Activated CD4-positive, alpha-beta T cell treated with anti-CD3 and anti-CD28 coated beads, Interleukin-2, amount 50 U/mL, for 16 hours (primary cell): ENCODE measurements at regions not wholly inside any gene's neighbourhood (a gene's known extent, or its start where the extent isn't known, plus 50 kb on each side); places are given as distances from the start of the nearest gene placed in this dataset.

Source experiments
- DNase-seq: peaks from one replicate; pipeline ENCODE4 v3.0.0-alpha.2; 2020

DNA sequence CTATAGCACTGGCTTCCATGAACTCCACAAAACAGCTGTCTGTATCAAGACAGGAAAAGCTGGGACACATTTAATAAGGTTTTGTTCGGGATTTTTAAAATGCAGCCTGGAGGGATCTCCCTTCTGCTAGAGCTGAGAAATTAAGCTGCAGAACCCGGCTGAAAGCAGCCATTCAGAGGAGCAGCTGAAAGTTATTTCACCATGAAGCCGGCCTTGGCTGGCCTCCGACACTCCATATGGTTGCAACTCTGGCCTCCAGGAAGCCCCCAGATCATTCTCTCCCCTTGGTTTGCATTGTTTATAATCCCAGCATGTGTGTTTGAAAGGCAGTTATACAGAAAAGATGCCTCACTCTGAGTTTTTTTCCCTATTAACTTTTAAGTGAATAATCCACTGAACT, 239.4 kb downstream of the SPATA18 start:
- DNase-seq, result no peak

DNA sequence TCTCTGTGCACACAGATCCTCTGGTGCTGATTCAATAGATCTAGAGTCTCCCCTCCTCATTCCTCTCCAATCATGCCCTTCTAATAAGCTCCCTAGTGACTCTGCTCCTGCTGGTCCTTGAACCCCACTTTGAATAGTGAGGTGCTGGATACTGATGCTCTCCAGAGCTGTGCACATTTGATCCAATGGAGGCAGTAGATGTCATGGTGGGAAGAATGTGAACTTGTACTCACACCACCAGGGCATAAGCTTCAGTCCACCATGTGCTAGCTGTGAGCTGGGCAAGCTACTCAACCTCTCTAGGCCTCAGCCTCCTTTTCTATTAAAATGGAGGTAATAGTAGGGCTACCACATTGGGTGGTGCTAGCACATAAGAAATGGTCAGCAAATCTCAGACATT, 241.1 kb downstream of the SPATA18 start:
- no peak for DNase-seq

GRCh38 chr4:52296341-52296740, 245.2 kb downstream of the SPATA18 start:
- DNase-seq, result no peak

GRCh38 chr4:52298444-52298843, 247.3 kb downstream of the SPATA18 start:
- no peak for DNase-seq

- DNase-seq, result no peak
Measured at GRCh38 chr4:52299120-52299519, 248.0 kb downstream of the SPATA18 start.

DNA sequence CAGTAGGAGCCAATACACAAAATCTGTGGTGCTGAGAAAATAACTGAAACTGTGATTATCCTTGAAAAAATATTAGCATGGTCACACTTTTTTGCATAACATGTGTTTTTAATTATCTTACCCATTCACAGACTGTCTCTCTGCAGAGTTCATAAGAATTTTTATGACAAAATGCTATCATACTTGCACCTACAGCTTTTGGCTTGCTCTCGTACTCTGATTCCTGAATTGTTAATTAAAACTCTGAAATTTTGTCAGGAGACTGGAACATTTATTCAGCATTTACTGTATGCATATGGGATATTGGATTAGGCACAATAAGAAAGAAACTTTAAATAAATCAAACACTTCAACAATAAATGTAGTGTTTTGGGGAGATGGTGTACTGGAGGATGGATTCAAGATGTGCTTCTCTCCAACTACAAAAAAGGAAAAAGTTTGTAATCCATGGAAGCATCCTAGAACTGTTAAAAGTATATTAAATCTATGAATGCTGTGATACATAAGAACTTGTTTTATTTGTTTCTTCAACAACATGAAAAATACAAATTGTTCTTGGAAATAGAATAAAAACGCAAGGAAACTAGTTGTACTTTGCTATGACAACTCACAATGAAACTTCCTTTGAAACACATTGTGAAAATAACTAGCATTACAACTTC, 260.5 kb downstream of the SPATA18 start:
- no peak for DNase-seq

- DNase-seq, result no peak
Measured at GRCh38 chr4:52312722-52313121, 261.6 kb downstream of the SPATA18 start.

DNA sequence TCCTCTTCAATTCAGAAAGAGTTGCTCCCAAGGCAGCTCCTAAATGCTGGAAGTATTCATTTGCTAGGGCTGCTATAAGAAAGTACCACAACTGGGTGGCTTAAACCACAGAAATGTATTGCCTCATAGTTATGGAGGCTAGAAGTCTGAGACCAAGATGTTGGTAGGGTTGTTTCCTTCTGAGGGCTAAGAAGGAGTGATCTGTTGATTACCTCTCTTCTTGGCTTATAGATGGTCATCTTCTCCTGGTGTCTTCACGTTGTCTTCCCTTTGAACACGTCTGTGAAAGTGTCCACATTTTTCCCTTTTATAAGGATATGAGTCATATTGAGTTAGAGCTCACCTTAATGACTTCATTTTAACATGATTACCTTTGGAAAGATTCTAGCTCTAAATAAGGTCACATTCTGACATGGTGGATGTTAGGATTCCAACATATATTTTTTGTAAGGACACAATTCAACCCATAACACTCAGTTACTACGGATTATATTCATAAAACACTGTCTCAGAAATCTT, 266.3 kb downstream of the SPATA18 start:
- no peak for DNase-seq

- DNase-seq, result no peak
Measured at GRCh38 chr4:52317981-52318380, 266.9 kb downstream of the SPATA18 start.

- no peak for DNase-seq
Measured at GRCh38 chr4:52329894-52330293, 278.8 kb downstream of the SPATA18 start.

- no peak for DNase-seq
Measured at GRCh38 chr4:52343595-52343994, 292.5 kb downstream of the SPATA18 start.

DNA sequence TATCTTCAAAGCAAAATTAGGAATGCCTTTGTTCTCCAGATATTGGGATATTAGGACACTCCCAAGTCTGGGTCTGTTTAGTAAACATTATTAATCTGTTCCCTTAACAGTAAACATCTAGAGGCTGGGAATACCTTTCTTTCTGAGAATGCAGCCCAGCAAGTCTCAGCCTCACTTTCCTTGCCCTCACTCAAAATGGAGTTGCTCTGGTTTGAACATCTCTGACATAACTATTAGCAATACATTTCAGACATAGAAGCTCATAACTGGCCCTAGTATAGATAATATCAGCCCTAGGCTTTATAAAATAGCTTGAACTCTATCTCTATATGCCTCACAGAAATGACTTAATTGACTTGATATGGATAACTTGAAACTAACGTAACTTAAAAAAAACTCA, 299.8 kb downstream of the SPATA18 start:
- DNase-seq, result no peak

DNA sequence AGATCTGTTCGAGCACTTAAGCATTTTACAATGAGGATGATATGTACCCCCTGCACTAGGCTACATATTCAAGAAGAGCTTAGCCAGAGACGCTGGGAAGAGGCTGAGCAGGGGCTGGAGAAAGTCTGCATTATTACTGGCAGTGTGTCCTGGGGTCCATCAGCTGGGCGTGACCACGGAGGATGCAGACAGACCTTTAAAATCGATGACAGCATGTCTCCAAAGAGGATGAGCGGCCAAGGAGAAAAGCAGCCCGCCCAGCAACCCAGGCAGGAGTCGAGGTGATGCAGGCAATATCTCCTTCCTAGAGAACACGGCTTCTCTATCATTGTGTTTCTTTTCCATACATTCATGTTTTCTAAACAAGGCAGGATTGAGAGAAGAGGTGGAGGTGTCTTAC, 300.7 kb downstream of the USP46 start:
- no peak for DNase-seq

DNA sequence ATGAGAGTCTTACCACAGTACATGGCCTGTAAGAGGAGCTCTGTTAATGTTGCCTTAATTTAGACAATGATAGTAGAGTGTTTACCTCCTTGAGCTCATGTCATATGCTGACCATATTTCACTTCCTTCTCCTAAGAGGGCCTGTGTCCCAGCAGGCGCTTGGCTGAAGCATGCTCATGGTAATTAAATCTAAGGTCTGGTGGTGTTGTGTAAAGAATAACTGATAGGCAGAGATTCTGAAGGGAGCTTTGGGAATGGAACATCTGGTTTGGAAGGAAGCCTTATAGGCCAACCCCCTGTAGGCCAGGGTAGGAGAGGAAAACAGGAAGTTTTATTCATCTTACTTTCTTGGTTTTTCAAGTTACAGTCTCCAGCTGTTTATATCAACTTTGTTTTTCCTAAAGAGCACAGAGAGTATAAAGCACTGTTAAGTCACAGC, 300.2 kb downstream of the USP46 start:
- no peak for DNase-seq

GRCh38 chr4:52366191-52366590, 292.9 kb downstream of the USP46 start:
- DNase-seq, result no peak

DNA sequence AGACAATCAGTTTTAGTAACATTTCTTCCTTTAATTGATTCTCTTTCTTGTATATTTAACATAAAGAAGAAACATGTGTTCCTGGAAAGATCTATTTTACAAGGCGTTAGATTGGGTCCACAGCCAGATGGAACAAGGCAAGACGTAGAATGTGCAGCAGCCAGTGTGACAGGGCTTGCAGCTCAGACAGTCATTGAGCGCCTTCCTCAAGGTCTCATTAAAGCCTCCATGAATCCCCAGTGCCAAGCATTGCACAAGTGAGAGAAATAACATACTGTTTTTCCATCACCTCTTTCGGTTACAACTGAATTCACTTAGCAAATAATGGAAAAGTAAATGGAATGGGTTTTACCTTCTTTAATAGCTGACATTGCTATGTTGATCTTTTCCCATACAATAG, 292.5 kb downstream of the USP46 start:
- DNase-seq, result no peak

- DNase-seq, result no peak
Measured at GRCh38 chr4:52367282-52367830, 291.7 kb downstream of the USP46 start.

DNA sequence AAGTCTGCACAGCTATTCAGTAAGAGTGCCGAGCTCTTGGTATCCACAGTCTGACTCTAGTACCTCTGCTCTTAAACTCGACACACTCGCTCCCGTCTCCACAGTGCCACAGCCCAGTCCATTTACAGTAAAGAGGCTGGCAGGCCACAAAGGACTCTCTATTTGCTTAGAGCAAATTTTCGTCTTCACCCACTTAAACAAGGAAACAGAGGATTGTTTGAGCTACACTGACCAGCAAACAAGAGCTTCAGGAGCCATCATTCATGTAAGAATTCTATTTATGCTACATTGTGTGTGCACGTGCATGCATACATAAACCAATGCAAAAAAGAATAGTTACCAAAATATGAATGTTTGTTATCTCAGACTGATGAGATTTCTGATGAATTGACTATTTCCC, 290.2 kb downstream of the USP46 start:
- DNase-seq, result no peak

GRCh38 chr4:52369649-52370048, 289.5 kb downstream of the USP46 start:
- no peak for DNase-seq

- DNase-seq, result no peak
Measured at GRCh38 chr4:52370576-52370975, 288.5 kb downstream of the USP46 start.

GRCh38 chr4:52371841-52372240, 287.3 kb downstream of the USP46 start:
- DNase-seq, result no peak

GRCh38 chr4:52372269-52372668, 286.8 kb downstream of the USP46 start:
- no peak for DNase-seq

DNA sequence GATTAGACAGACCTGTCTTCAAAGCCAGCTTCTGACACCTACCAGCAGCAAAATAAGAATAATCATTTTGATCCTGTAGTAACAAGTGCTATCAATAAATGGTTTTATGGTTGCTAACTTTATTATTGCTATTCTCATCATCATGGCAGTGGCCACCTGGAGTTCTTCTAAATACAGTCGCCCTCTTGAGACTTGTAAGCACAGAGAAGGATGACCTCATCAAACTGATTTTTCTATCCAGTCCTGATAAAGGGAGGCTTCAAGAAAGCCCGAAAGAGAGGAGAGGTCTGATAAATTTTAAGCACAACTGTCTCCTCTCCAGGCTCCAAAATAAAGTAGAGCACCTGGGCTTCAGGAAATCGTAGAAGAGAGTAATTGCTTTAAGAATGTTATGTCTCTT, 286.4 kb downstream of the USP46 start:
- no peak for DNase-seq

- DNase-seq, result no peak
Measured at GRCh38 chr4:52373650-52374049, 285.5 kb downstream of the USP46 start.

GRCh38 chr4:52374877-52375276, 284.2 kb downstream of the USP46 start:
- no peak for DNase-seq
